H1 (cell line): ENCODE measurements at regions not wholly inside any gene's neighbourhood (a gene's known extent, or its start where the extent isn't known, plus 50 kb on each side); places are given as distances from the start of the nearest gene placed in this dataset.

Source experiments
- SAP30 ChIP-seq: fragments of 300-600 bp; sonication (generic); IDR thresholded peaks from 2 replicates; pipeline ENCODE4 v1.7.1; 2012; ENCODE audit warnings: low read length, moderate library complexity, mild to moderate bottlenecking, inconsistent platforms; ENCODE audit not compliant: insufficient read depth, insufficient replicate concordance
- SP4 ChIP-seq: IDR thresholded peaks from 2 replicates; pipeline ENCODE4 v1.6.1; 2012; ENCODE audit warnings: low read length, inconsistent platforms
- SUZ12 ChIP-seq: fragments of 200-600 bp; sonication (generic); IDR thresholded peaks from 2 replicates; pipeline ENCODE4 v1.6.1; 2012; ENCODE audit warnings: mild to moderate bottlenecking, inconsistent platforms, low read length, moderate library complexity, mixed read lengths
- TBP ChIP-seq: IDR thresholded peaks from 2 replicates; pipeline ENCODE4 v1.6.1; 2011; ENCODE audit warnings: low read depth, low read length, improper control_type of control experiment
- TF ChIP-seq, protein P1 (sequence below): fragments of 300-600 bp; sonication (generic); IDR thresholded peaks from 2 replicates; pipeline ENCODE4 v1.7.1; 2012; ENCODE audit warnings: low read length, moderate library complexity, mild to moderate bottlenecking, inconsistent platforms; ENCODE audit not compliant: insufficient replicate concordance

DNA sequence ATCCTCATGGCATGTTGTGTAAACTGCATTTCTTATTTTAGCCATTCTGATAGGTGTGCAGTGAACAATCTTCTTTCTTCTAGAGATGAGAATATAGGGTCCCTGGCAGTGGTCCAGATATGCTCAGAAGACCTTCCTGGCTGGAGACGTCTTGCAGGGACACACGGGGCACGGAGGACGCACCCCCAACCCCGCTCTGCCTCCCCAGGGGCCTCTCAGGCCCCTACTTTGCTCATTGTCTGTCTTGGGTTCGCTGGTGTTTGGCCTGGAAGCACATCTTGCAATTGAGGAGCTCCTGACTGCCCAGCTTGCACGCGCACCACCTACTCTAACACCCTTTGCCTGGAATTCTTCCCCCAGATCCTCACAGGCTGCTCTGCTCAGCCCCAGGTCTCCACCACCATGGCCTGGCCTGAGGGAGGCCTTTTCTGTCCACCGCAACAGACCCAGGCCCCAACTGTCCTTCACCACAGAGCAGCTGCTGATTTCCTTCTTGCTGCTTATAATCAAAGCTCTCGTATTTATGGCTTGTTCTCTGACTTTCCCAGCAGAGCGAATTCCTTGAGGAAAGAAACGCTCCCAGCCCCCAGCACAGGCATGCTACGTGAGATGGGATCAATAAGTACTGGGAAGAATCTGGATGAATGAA, 295.9 kb upstream of the HDAC4 start (continued):
- TF ChIP-seq, protein P1, sequence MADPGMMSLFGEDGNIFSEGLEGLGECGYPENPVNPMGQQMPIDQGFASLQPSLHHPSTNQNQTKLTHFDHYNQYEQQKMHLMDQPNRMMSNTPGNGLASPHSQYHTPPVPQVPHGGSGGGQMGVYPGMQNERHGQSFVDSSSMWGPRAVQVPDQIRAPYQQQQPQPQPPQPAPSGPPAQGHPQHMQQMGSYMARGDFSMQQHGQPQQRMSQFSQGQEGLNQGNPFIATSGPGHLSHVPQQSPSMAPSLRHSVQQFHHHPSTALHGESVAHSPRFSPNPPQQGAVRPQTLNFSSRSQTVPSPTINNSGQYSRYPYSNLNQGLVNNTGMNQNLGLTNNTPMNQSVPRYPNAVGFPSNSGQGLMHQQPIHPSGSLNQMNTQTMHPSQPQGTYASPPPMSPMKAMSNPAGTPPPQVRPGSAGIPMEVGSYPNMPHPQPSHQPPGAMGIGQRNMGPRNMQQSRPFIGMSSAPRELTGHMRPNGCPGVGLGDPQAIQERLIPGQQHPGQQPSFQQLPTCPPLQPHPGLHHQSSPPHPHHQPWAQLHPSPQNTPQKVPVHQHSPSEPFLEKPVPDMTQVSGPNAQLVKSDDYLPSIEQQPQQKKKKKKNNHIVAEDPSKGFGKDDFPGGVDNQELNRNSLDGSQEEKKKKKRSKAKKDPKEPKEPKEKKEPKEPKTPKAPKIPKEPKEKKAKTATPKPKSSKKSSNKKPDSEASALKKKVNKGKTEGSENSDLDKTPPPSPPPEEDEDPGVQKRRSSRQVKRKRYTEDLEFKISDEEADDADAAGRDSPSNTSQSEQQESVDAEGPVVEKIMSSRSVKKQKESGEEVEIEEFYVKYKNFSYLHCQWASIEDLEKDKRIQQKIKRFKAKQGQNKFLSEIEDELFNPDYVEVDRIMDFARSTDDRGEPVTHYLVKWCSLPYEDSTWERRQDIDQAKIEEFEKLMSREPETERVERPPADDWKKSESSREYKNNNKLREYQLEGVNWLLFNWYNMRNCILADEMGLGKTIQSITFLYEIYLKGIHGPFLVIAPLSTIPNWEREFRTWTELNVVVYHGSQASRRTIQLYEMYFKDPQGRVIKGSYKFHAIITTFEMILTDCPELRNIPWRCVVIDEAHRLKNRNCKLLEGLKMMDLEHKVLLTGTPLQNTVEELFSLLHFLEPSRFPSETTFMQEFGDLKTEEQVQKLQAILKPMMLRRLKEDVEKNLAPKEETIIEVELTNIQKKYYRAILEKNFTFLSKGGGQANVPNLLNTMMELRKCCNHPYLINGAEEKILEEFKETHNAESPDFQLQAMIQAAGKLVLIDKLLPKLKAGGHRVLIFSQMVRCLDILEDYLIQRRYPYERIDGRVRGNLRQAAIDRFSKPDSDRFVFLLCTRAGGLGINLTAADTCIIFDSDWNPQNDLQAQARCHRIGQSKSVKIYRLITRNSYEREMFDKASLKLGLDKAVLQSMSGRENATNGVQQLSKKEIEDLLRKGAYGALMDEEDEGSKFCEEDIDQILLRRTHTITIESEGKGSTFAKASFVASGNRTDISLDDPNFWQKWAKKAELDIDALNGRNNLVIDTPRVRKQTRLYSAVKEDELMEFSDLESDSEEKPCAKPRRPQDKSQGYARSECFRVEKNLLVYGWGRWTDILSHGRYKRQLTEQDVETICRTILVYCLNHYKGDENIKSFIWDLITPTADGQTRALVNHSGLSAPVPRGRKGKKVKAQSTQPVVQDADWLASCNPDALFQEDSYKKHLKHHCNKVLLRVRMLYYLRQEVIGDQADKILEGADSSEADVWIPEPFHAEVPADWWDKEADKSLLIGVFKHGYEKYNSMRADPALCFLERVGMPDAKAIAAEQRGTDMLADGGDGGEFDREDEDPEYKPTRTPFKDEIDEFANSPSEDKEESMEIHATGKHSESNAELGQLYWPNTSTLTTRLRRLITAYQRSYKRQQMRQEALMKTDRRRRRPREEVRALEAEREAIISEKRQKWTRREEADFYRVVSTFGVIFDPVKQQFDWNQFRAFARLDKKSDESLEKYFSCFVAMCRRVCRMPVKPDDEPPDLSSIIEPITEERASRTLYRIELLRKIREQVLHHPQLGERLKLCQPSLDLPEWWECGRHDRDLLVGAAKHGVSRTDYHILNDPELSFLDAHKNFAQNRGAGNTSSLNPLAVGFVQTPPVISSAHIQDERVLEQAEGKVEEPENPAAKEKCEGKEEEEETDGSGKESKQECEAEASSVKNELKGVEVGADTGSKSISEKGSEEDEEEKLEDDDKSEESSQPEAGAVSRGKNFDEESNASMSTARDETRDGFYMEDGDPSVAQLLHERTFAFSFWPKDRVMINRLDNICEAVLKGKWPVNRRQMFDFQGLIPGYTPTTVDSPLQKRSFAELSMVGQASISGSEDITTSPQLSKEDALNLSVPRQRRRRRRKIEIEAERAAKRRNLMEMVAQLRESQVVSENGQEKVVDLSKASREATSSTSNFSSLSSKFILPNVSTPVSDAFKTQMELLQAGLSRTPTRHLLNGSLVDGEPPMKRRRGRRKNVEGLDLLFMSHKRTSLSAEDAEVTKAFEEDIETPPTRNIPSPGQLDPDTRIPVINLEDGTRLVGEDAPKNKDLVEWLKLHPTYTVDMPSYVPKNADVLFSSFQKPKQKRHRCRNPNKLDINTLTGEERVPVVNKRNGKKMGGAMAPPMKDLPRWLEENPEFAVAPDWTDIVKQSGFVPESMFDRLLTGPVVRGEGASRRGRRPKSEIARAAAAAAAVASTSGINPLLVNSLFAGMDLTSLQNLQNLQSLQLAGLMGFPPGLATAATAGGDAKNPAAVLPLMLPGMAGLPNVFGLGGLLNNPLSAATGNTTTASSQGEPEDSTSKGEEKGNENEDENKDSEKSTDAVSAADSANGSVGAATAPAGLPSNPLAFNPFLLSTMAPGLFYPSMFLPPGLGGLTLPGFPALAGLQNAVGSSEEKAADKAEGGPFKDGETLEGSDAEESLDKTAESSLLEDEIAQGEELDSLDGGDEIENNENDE, result no peak
- TF ChIP-seq SP4, result no peak
- no peak for TF ChIP-seq SAP30
- TF ChIP-seq SUZ12, result no peak
- TF ChIP-seq TBP, result no peak
